NCI-H774 (cell line): ENCODE measurements at regions not wholly inside any gene's neighbourhood (a gene's known extent, or its start where the extent isn't known, plus 50 kb on each side); places are given as distances from the start of the nearest gene placed in this dataset.
"Not testable (repeated sequence)": the region's sequence is repeated elsewhere in the genome, so short reads cannot be mapped to it uniquely, and the experiment has no call there.

Experiments used
- DNase-seq: peaks from one replicate; lab custom pipeline; 2025; lab: John Stamatoyannopoulos, UW

GRCh38 chr1:219726480-219727272 is 113.8 kb upstream of the ZC3H11B start:
- DNase-seq: no peak

DNA sequence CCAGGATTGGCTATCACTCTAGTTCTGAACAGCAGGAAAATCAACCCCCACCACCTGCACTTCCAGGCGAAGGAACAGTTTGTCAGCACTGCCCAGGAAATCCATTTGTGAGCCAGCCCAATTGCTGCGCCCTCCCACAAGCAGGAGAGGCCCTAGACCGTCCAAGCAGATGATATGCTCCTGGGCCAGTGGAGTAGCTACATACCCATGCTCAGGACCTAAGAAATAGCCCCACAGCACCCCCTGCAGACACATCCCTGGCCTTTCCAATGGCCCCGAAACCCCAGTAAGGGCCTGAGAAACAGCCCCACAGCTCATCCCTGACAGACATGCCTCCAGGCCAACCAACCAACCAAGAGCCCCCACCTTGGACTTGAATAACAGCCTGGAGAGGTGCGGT is 111.5 kb upstream of the ZC3H11B start:
- no peak for DNase-seq

- DNase-seq: no peak
Measured at GRCh38 chr1:219717536-219717935, 104.6 kb upstream of the ZC3H11B start.

DNA sequence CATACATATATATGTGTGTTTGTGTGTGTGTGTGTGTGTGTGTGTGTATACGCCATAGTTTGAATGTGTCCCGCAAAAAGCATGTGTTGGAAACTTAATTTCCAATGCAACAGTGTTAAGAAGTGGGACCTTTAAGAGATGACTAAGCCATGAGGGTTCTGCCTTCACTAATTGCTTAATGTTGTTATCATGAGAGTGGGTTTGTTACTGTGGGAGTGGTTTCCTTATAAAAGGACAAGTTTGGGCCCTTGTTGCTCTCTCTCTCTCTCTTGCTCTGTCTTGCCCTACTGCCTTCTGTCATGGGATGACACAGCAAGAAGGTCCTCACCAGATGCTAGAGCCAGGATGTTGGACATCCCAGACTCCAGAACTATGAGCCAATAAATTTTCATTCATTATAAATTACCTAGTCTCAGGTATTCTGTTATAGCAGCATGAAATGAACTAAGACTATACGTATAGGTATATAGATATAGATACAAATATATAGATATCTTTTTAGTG is 103.8 kb upstream of the ZC3H11B start:
- no peak for DNase-seq

GRCh38 chr1:219713981-219714381 is 101.1 kb upstream of the ZC3H11B start:
- no peak for DNase-seq

GRCh38 chr1:219712506-219712905 is 99.6 kb upstream of the ZC3H11B start:
- DNase-seq: no peak

DNA sequence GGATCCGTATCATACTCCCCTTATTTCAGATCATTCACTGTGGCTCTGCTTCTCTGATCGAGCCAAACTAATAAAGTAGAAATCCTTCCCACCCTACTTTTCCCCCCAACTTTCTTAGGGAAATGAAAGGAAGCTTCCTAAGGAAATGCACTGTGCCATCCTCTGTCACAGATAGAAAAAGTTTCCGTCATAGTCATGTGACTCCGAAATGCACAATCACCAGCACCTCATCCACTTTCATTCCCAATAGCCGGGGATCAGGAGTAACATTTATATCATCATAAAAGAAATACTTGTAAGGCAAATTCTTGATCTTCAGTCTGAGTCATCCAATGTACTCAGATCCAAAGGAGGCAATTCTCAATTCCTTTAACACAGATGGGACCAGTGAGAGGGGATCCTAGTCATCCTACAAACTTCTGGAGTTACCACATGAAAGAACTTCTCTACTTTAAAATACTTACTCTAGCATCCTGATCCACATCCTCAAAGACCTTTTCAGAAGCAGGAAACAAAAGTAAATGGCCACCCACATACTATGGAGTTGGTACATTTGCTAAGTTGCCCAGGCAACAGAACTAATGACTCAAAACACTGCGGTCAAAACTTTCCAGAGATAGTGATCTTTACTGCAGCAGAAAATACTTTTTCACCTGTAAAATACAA is 97.8 kb upstream of the ZC3H11B start:
- no peak for DNase-seq

DNA sequence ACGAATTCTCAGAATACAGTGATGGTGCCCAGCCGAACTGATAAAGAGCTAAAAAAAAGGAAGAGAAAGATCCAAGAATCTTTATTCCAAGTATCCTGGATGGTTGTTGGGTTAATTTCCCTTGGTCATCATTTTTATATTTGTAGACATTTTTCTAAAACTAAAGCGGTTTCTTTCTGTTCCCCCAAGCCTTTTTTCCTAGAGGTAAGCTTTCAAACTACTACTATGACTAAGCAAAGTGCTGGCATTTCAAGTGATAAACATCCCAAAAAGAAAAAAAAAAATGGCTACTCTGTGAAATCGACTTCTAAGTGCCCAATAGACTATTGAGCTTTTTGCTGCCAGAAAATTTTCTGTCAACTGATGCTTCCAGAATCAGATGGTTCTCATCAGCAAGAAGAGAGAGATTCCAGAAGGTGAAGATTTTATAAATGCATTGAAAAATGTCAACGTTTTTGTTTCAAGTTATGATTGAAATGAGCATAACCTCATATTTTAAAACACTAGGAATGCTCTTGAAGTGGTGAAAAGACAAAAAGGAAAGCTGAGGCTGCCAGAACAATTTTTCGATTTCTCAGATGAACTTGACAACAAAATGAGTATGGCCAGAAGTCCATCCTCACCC is 96.1 kb upstream of the ZC3H11B start:
- DNase-seq: no peak

DNA sequence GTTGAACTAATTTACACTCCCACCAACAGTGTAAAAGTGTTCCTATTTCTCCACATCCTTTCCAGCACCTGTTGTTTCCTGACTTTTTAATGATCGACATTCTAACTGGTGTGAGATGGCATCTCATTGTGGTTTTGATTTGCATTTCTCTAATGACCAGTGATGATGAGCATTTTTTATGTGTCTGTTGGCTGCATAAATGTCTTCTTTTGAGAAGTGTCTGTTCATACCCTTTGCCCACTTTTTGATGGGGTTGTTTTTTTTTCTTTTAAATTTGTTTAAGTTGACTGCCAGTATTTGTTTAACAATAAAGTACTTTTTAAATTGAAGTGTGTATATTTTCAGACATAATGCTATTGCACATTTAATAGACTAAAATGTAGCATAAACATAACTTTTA is 95.0 kb upstream of the ZC3H11B start:
- not testable (repeated sequence) for DNase-seq

DNA sequence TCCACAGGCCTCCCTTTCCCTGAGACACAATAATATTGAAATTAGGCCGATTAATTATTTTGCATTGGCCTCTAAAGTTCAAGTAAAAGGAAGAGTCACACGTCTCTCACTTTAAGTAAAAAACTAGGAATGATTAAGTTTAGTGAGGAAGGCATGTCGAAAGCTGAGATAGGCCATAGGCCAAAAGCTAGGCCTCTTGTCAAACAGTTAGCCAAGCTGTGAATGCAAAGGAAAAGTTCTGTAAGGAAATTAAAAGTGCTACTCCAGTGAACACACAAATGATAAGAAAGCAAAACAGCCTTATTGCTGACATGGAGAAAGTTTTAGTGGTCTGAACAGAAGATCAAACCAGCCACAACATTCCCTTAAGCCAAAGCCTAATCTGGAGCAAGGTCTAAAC is 91.4 kb upstream of the ZC3H11B start:
- not testable (repeated sequence) for DNase-seq

- DNase-seq: no peak
Measured at GRCh38 chr1:219703368-219703639, 90.4 kb upstream of the ZC3H11B start.

DNA sequence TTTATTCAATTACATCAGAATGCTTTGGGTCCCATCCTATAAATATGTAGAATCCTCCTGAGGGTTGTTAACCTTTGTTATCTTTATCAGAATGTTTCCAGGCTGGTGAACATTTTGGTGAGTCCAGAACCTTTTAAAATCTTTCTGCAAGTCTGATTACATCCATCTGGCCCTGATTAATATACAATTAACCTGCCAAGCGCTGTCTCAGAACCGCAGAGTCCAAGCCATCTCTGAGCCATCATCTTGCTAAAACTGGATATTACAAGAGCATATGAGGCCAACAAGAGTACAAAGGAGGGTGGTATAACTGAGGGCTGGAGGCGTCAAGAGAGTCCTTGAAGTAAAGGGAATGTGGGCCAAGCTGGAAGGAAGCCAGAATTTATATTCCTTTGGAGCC is 88.6 kb upstream of the ZC3H11B start:
- DNase-seq: no peak

GRCh38 chr1:219699870-219700269 is 87.0 kb upstream of the ZC3H11B start:
- no peak for DNase-seq

DNA sequence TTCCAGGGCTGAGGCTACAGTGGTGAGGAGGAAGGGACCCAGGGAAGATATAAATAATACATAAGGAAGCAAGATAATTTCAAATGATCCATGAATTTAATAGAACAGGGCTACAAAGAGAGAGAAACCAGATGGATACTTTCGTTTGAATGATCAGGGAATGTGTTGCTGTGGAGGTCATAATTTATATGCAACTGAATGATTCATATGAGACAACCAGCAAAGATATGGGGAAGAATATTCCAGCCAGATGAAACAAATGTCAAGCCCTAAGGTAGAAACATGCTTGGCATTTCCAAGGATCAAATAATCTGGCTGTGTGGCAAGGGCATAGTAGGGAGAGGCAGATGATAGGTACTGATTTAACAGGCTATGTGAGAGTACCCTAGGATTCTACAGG is 84.8 kb upstream of the ZC3H11B start:
- no peak for DNase-seq

- no peak for DNase-seq
Measured at GRCh38 chr1:219692981-219693380, 80.1 kb upstream of the ZC3H11B start.

- DNase-seq: no peak
Measured at GRCh38 chr1:219689774-219690173, 76.9 kb upstream of the ZC3H11B start.

GRCh38 chr1:219687779-219688178 is 74.9 kb upstream of the ZC3H11B start:
- DNase-seq: no peak

DNA sequence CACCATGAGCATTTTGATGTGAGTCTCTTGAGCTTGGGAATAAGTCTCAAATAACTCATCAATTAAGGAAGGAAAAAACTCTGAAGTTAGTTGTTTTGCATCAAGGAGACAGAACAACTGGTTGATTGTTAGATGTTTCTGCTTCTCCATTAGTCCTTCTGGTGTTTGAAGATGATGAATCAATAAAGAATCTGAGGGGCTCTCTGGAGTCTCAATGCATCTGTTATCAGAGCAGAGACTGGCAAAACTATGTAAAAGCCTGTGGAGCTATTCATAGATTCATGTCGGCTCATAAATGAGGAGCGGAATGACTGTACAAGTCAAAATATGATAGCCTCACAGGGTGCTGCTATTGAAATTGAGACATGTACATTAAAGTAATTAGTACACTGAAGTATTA is 73.3 kb upstream of the ZC3H11B start:
- DNase-seq: no peak

DNA sequence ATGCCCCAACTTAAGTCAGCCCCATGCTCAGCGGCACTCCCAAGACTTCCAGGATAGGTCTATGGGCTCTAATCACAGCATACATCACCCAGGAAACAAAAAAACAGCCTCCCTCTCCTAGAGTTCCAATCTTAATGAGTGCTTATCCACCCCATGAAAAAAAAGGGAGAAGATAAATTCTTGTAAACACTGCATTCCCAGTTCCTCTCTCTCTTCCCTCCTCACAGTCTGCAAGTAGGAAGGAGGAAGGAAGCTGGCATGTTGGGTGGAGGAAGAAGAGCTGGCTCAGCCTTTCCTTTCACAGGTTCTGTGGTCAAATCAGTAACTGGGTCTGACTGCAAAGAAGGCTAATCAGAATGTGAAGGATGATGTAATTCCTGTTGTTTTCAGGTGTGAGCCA is 69.9 kb upstream of the ZC3H11B start:
- no peak for DNase-seq

DNA sequence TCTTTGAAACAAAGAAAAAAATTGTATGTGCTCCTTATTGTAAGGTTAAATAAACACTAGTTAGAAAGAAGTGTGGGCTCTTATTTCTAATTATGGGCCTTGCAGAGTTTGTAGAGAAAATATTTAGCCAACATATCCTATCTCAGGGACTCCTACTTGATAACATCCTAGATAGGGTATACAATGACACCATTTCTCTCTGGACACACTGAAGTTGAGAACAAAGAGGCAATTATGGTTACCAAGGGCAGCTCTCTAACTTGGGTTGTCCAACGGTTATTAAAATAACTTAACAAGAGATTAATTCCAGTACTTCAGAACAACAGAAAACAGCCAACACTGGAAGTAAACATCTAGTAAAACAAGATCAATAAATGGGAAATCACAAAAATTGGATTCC is 69.0 kb upstream of the ZC3H11B start:
- DNase-seq: no peak

DNA sequence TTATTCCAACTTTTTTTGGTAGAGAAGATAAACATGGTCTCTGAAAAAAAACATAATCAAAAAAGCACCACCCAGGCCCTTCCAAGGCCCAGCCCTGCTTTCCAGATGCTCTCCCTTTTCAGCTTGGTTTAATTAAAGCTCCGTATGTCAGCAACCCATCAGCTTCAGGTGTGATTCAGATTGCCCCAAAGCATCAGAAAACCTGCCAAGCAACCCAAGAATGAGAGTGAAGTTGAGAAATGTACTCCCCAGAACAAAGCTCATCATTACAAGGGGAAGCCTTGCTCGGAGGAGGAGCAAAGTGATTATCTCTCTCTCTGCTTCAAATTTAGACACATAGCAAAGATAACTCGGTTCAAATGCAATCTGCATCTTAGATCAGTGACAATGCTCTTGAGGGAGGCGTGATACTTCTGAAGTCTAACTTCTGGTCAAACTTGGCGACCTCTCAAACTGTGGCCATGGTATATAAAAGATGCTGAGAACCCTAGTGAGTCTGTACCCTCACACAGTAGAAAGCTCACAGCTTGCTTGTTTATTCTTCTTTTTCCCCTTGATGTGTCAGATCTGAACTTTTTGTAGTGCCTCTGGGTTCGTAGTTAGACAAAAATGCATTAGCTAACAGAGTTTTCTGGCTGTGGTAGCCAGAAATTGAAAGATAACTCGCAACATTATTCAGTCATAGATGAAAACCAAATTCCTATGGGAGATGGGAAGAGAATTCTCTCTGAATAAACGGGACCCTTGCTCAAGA is 63.3 kb upstream of the ZC3H11B start:
- no peak for DNase-seq

DNA sequence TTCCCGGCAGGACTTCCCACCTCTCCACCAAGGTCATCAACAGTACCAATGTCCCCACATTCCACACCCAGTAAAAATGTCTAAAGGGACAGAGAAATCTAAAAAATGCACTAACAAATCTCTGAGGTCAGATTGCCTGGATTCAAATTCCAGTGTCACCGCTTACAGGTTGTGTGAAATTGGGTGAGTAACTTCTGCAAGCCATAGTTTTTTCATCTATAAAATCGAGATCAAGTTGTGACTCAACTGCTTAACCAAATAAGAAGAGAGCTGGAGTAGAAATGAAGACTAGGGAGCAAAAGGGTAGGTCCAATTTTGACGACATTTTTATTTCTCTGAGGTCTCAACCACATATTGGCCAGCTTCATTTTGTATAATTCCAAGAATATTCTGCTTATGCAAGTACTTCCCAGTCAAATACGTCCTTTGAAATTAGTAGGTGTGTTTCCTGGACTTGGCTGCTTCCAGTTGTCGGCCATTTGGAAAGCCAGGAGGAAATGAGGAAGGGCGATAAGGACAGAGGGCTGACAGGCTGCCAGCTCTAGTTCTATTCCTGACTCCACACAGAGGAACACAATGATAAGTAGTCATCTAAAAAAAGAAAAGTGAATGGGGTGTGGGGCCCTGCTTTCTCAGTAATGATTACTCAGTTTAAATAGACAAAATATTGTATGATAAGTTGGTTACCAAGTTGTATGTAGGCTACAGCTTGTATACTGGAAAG is 57.7 kb upstream of the ZC3H11B start:
- no peak for DNase-seq
